Activated CD4-positive, alpha-beta memory T cell treated with anti-CD3 and anti-CD28 coated beads for 36 hours (primary cell): ENCODE measurements at regions not wholly inside any gene's neighbourhood (a gene's known extent, or its start where the extent isn't known, plus 50 kb on each side); places are given as distances from the start of the nearest gene placed in this dataset.

Experiments used
- CTCF ChIA-PET: fragments of 350-600 bp; sonication (Branson Sonifier 250); formaldehyde crosslinking; loops from one replicate; lab custom pipeline; 2021; ENCODE audit warnings: antibody characterized with exemption, inconsistent platforms; lab: Charles Lee
- POLR2A ChIA-PET: fragments of 350-600 bp; sonication (Branson Sonifier 250); formaldehyde crosslinking; loops from one replicate; lab custom pipeline; 2021; ENCODE audit warnings: antibody characterized with exemption; lab: Charles Lee
- DNase-seq: peaks from one replicate; pipeline ENCODE4 v3.0.0-alpha.2; 2020
- H3K27ac Mint-ChIP-seq: one replicate; pipeline ENCODE4 v1.8.0; 2021; ENCODE audit warnings: mixed read lengths
- H3K27me3 Mint-ChIP-seq: one replicate; pipeline ENCODE4 v1.8.0; 2021; ENCODE audit warnings: mixed read lengths
- H3K36me3 Mint-ChIP-seq: one replicate; pipeline ENCODE4 v1.8.0; 2021; ENCODE audit warnings: mixed read lengths
- H3K4me1 Mint-ChIP-seq: one replicate; pipeline ENCODE4 v1.8.0; 2021; ENCODE audit warnings: low read depth, mixed read lengths
- H3K4me3 Mint-ChIP-seq: one replicate; pipeline ENCODE4 v1.8.0; 2021; ENCODE audit warnings: mild to moderate bottlenecking, mixed read lengths
- H3K9me3 Mint-ChIP-seq: one replicate; pipeline ENCODE4 v1.8.0; 2021; ENCODE audit warnings: mixed read lengths
- intact Hi-C: fragments of 100-400 bp; cut with micrococcal nuclease; formaldehyde crosslinking; loops from one replicate; pipeline ENCODE4 v1.15.1; 2023

GRCh38 chr2:22530131-22530530, 854.8 kb upstream of the KLHL29 start:
- Mint-ChIP-seq H3K9me3 (peaks cover 7% of the 10 kb centered on the region), H3K4me3 (no peak overlapping the region), H3K36me3 (no peaks in the 10 kb centered on the region), H3K27ac (no peak overlapping the region), H3K4me1 (no peaks in the 10 kb centered on the region), H3K27me3 (no peaks in the 10 kb centered on the region)
- CTCF ChIA-PET: no interaction called here
- POLR2A ChIA-PET: no interaction called here
- intact Hi-C loops: no loop called here
- DNase-seq: no peak

- H3K9me3 Mint-ChIP-seq: peaks cover 3% of the 10 kb centered on the region
Measured at GRCh38 chr2:22536133-22536532, 848.8 kb upstream of the KLHL29 start.

GRCh38 chr2:22554453-22554852, 830.5 kb upstream of the KLHL29 start:
- POLR2A ChIA-PET: no interaction called here
- Mint-ChIP-seq H3K4me1 (no peaks in the 10 kb centered on the region), H3K36me3 (no peaks in the 10 kb centered on the region), H3K27me3 (no peaks in the 10 kb centered on the region), H3K9me3 (peaks cover 3% of the 10 kb centered on the region), H3K4me3 (no peak overlapping the region), H3K27ac (no peak overlapping the region)
- CTCF ChIA-PET: no interaction called here
- intact Hi-C loops: no loop called here
- DNase-seq: no peak

More at GRCh38 chr2:22536133-22536532, 848.8 kb upstream of the KLHL29 start:
- Mint-ChIP-seq H3K36me3 (no peaks in the 10 kb centered on the region), H3K4me3 (no peak overlapping the region), H3K4me1 (no peaks in the 10 kb centered on the region), H3K27me3 (no peaks in the 10 kb centered on the region), H3K27ac (no peak overlapping the region)
- intact Hi-C loops: no loop called here
- CTCF ChIA-PET: no interaction called here
- POLR2A ChIA-PET: no interaction called here
- no peak for DNase-seq

GRCh38 chr2:22557406-22557805, 827.6 kb upstream of the KLHL29 start:
- intact Hi-C loops: no loop called here
- ChIA-PET POLR2A (no interaction called here), CTCF (no interaction called here)
- Mint-ChIP-seq H3K4me3 (no peak overlapping the region), H3K36me3 (no peaks in the 10 kb centered on the region), H3K4me1 (no peaks in the 10 kb centered on the region), H3K9me3 (peaks cover 5% of the 10 kb centered on the region), H3K27me3 (no peaks in the 10 kb centered on the region), H3K27ac (no peak overlapping the region)
- DNase-seq: no peak

GRCh38 chr2:22560021-22560420, 825.0 kb upstream of the KLHL29 start:
- Mint-ChIP-seq H3K4me1 (no peaks in the 10 kb centered on the region), H3K9me3 (peaks cover 5% of the 10 kb centered on the region), H3K27ac (no peak overlapping the region), H3K27me3 (no peaks in the 10 kb centered on the region), H3K4me3 (no peak overlapping the region), H3K36me3 (no peaks in the 10 kb centered on the region)
- DNase-seq: no peak
- POLR2A ChIA-PET: no interaction called here
- intact Hi-C loops: no loop called here
- CTCF ChIA-PET: no interaction called here

- intact Hi-C loops: no loop called here
- POLR2A ChIA-PET: no interaction called here
Measured at GRCh38 chr2:22579341-22579740, 805.6 kb upstream of the KLHL29 start.

GRCh38 chr2:22582107-22582506, 802.9 kb upstream of the KLHL29 start:
- Mint-ChIP-seq H3K36me3 (no peaks in the 10 kb centered on the region), H3K27me3 (no peaks in the 10 kb centered on the region), H3K4me1 (no peaks in the 10 kb centered on the region), H3K9me3 (peaks cover 31% of the 10 kb centered on the region), H3K4me3 (no peak overlapping the region), H3K27ac (no peak overlapping the region)
- intact Hi-C loops: no loop called here
- no peak for DNase-seq
- CTCF ChIA-PET: no interaction called here
- POLR2A ChIA-PET: no interaction called here

More at GRCh38 chr2:22579341-22579740, 805.6 kb upstream of the KLHL29 start:
- Mint-ChIP-seq H3K27me3 (no peaks in the 10 kb centered on the region), H3K27ac (no peak overlapping the region), H3K9me3 (peaks cover 31% of the 10 kb centered on the region), H3K4me3 (no peak overlapping the region), H3K36me3 (no peaks in the 10 kb centered on the region), H3K4me1 (no peaks in the 10 kb centered on the region)
- no peak for DNase-seq
- CTCF ChIA-PET: no interaction called here

GRCh38 chr2:22596306-22596705, 788.7 kb upstream of the KLHL29 start:
- Mint-ChIP-seq H3K4me3 (no peak overlapping the region), H3K36me3 (no peaks in the 10 kb centered on the region), H3K4me1 (no peaks in the 10 kb centered on the region), H3K27me3 (no peaks in the 10 kb centered on the region), H3K27ac (no peak overlapping the region), H3K9me3 (peaks cover 13% of the 10 kb centered on the region)
- ChIA-PET POLR2A (no interaction called here), CTCF (no interaction called here)
- intact Hi-C loops: no loop called here
- DNase-seq: no peak

- intact Hi-C loops: no loop called here
- DNase-seq: no peak
- Mint-ChIP-seq H3K9me3 (peaks cover 7% of the 10 kb centered on the region), H3K4me1 (no peaks in the 10 kb centered on the region), H3K36me3 (no peaks in the 10 kb centered on the region), H3K27ac (no peak overlapping the region), H3K4me3 (no peak overlapping the region), H3K27me3 (no peaks in the 10 kb centered on the region)
- POLR2A ChIA-PET: no interaction called here
- CTCF ChIA-PET: no interaction called here
Measured at GRCh38 chr2:22600156-22600555, 784.8 kb upstream of the KLHL29 start.

GRCh38 chr2:22600999-22601398, 784.0 kb upstream of the KLHL29 start:
- DNase-seq: no peak
- H3K27ac Mint-ChIP-seq: no peak overlapping the region
- intact Hi-C loops: no loop called here
- H3K27me3 Mint-ChIP-seq: no peaks in the 10 kb centered on the region
- H3K9me3 Mint-ChIP-seq: peaks cover 7% of the 10 kb centered on the region
- H3K4me3 Mint-ChIP-seq: no peak overlapping the region
- ChIA-PET CTCF (no interaction called here), POLR2A (no interaction called here)
- no peaks in the 10 kb centered on the region for H3K4me1 Mint-ChIP-seq
- H3K36me3 Mint-ChIP-seq: no peaks in the 10 kb centered on the region

GRCh38 chr2:22604136-22604535, 780.8 kb upstream of the KLHL29 start:
- no peak overlapping the region for H3K27ac Mint-ChIP-seq
- H3K36me3 Mint-ChIP-seq: no peaks in the 10 kb centered on the region
- H3K27me3 Mint-ChIP-seq: no peaks in the 10 kb centered on the region
- peaks cover 3% of the 10 kb centered on the region for H3K9me3 Mint-ChIP-seq
- intact Hi-C loops: no loop called here
- no peak for DNase-seq
- POLR2A ChIA-PET: no interaction called here
- CTCF ChIA-PET: no interaction called here
- no peaks in the 10 kb centered on the region for H3K4me1 Mint-ChIP-seq
- H3K4me3 Mint-ChIP-seq: no peak overlapping the region

- ChIA-PET CTCF (no interaction called here), POLR2A (no interaction called here)
- intact Hi-C loops: no loop called here
- H3K27ac Mint-ChIP-seq: no peak overlapping the region
- no peak overlapping the region for H3K4me3 Mint-ChIP-seq
- H3K9me3 Mint-ChIP-seq: peaks cover 4% of the 10 kb centered on the region
- H3K27me3 Mint-ChIP-seq: no peaks in the 10 kb centered on the region
- H3K4me1 Mint-ChIP-seq: no peaks in the 10 kb centered on the region
- H3K36me3 Mint-ChIP-seq: no peaks in the 10 kb centered on the region
- no peak for DNase-seq
Measured at GRCh38 chr2:22616031-22616430, 768.9 kb upstream of the KLHL29 start.

GRCh38 chr2:22623620-22624019, 761.4 kb upstream of the KLHL29 start:
- Mint-ChIP-seq H3K9me3 (no peaks in the 10 kb centered on the region), H3K4me1 (no peaks in the 10 kb centered on the region), H3K27me3 (no peaks in the 10 kb centered on the region), H3K27ac (no peak overlapping the region), H3K4me3 (no peak overlapping the region), H3K36me3 (no peaks in the 10 kb centered on the region)
- POLR2A ChIA-PET: no interaction called here
- no peak for DNase-seq
- intact Hi-C loops: no loop called here
- CTCF ChIA-PET: no interaction called here

GRCh38 chr2:22626621-22627020, 758.4 kb upstream of the KLHL29 start:
- Mint-ChIP-seq H3K4me1 (no peaks in the 10 kb centered on the region), H3K36me3 (no peaks in the 10 kb centered on the region), H3K27me3 (no peaks in the 10 kb centered on the region), H3K4me3 (no peak overlapping the region), H3K9me3 (no peaks in the 10 kb centered on the region), H3K27ac (no peak overlapping the region)
- intact Hi-C loops: no loop called here
- ChIA-PET POLR2A (no interaction called here), CTCF (no interaction called here)
- no peak for DNase-seq
